Upper lobe of left lung (tissue), 4 donors: ENCODE measurements at regions not wholly inside any gene's neighbourhood (a gene's known extent, or its start where the extent isn't known, plus 50 kb on each side); places are given as distances from the start of the nearest gene placed in this dataset.

Experiments
- CTCF ChIP-seq, 6 experiments: fragments of 450-650 bp in 4 of 6; fragments of 200-600 bp in 2 of 6; sonication (generic) in 2 of 6; IDR thresholded peaks; one replicate each; pipeline ENCODE4 v1.5.1; 2016 to 2019; ENCODE audit warnings: antibody characterized with exemption in 6 of 6
- POLR2A ChIP-seq, 4 donors: fragments of 450-650 bp; IDR thresholded peaks; one replicate each; pipeline ENCODE4 v1.5.1; 2016 to 2017; ENCODE audit warnings: antibody characterized with exemption in 4 of 4, mild to moderate bottlenecking in 2 of 4
- POLR2AphosphoS5 ChIP-seq, 2 donors: sonication (generic); formaldehyde crosslinking; IDR thresholded peaks; one replicate each; pipeline ENCODE4 v1.5.1; 2017; ENCODE audit warnings: antibody characterized with exemption in 2 of 2

GRCh38 chr9:24189986-24190385 lies 355.7 kb downstream of the IZUMO3 start:
- no peak for TF ChIP-seq CTCF (IDR thresholded peaks at IDR 0.05)
- no peak for TF ChIP-seq POLR2A (IDR thresholded peaks at IDR 0.05)
- TF ChIP-seq POLR2AphosphoS5 (IDR thresholded peaks at IDR 0.05), result no peak
